ENCODE measurements at regions not wholly inside any gene's neighbourhood (a gene's known extent, or its start where the extent isn't known, plus 50 kb on each side); places are given as distances from the start of the nearest gene placed in this dataset.
A peak's percentile ranks its signal among the peaks of the same experiment; 100 is the strongest.
"Not testable (repeated sequence)": the region's sequence is repeated elsewhere in the genome, so short reads cannot be mapped to it uniquely, and the experiment has no call there.

DNA sequence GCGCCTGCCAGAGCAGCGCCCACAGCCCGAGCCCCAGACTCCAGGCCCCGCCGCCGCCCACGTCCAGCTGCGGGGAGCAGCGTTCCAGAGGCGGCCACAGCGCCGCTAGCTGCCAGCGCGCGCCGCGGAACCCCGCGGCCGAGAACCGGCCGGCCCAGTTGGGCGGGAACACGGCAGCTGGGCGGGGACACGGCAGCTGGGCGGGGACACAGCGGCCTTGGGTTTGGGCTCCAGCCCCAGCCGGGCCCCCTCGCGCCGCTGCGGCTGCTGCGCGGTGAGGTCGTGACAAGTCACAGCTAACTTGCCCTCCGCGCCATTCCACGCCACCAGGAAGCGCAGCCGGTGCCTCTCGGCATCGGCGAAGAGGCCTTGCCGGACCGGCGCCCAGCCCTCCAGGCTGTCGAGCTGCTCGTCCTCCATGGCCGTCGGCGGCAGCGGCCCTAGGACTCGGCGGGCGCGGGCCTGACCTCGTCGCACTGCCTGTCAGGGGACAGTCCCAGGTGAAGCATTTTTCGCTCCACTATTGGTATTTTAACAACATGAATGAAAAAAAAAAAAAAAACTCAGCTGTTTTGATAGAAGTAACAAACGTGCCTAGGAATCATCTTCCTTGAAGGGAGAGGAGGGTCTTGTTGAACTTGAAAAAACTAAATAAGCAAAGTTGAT is 56.6 kb upstream of the GOLGA8N start:
- not testable (repeated sequence) for H3K9me3 ChIP-seq (ENCODE audit: control insufficient read depth, insufficient read depth, low read length); H3K36me3 ChIP-seq (ENCODE audit: control insufficient read depth, insufficient read depth, low read length); DNase-seq (ENCODE audit: low read depth, low spot score); H3K27ac ChIP-seq (ENCODE audit: low read length); H3K27me3 ChIP-seq (ENCODE audit: control insufficient read depth, insufficient read depth, low read length); H3K4me1 ChIP-seq (ENCODE audit: control insufficient read depth, insufficient read depth, low read length)
- no CpG with 5 or more reads among the region's 61 CpGs for WGBS (ENCODE audit: insufficient coverage, insufficient read length)
- peak overlapping the region; percentile 24; the same call in 1 of the 2 replicates for H3K4me3 ChIP-seq (ENCODE audit: low read length)

DNA sequence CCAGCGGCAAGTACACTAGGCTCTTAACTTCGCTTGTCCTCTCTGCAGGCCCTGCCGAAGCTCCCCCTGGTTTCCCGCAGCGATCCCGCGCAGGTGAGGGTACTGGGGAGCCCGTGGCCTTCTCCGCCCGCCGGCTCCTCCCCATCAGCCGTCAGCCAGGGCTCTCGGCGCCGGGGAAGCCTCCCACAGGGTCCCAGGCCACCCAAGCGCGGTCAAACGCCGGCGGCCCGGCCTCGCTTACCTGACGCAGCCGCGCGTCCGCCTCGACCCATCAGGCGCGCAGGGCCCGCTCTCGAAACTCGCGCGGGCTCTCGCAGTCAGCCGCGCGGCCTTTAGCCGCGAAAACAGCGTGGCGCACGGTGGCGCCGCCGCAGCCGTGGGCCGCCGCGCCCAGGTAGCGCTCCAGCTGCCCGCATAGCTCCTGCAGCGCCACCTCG is 57.2 kb upstream of the GOLGA8N start:
- H3K27me3 ChIP-seq (ENCODE audit: control insufficient read depth, insufficient read depth, low read length); DNase-seq (ENCODE audit: low read depth, low spot score); H3K36me3 ChIP-seq (ENCODE audit: control insufficient read depth, insufficient read depth, low read length); H3K9me3 ChIP-seq (ENCODE audit: control insufficient read depth, insufficient read depth, low read length); H3K27ac ChIP-seq (ENCODE audit: low read length); H3K4me3 ChIP-seq (ENCODE audit: low read length); H3K4me1 ChIP-seq (ENCODE audit: control insufficient read depth, insufficient read depth, low read length): not testable (repeated sequence)
- no CpG with 5 or more reads among the region's 55 CpGs for WGBS (ENCODE audit: insufficient coverage, insufficient read length)

DNA sequence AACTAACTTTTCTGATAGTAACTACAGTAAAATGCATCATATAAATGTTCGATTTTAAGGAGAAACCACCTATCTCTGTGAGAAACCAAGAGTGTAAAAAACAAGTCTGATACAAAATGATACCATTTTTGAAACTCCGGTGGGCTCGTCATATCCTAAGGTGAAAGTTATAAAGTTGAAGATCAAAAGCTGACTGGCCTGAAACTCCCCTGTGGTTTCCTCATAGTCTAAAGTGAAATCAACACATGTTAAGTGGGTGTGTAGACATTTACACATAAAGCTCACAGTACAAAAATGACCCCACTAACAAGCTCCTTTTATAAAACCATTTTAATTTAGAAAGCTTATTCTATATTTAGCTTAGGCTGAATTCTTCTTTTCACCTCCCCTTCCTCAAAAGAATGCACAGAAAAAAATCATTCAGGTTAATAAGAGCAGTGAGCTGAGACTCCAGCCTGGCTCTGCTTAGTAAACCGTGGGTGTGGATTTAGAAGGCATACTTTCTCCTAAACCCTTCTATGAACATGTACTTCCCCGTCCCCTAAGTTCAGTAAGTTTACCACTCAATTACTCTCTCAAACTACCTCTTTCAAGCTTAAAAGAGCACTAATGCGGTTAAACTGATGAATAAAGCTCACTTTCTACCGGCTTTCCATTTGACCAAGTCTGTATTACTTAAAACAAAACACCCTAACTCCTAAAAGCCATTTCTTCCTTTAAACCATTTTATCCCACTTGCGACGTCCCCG is 57.9 kb upstream of the GOLGA8N start:
- not testable (repeated sequence) for H3K36me3 ChIP-seq (ENCODE audit: control insufficient read depth, insufficient read depth, low read length); H3K27me3 ChIP-seq (ENCODE audit: control insufficient read depth, insufficient read depth, low read length); H3K9me3 ChIP-seq (ENCODE audit: control insufficient read depth, insufficient read depth, low read length); DNase-seq (ENCODE audit: low read depth, low spot score); H3K4me3 ChIP-seq (ENCODE audit: low read length); H3K27ac ChIP-seq (ENCODE audit: low read length); H3K4me1 ChIP-seq (ENCODE audit: control insufficient read depth, insufficient read depth, low read length)
- no CpG with 5 or more reads among the region's 10 CpGs for WGBS (ENCODE audit: insufficient coverage, insufficient read length)

DNA sequence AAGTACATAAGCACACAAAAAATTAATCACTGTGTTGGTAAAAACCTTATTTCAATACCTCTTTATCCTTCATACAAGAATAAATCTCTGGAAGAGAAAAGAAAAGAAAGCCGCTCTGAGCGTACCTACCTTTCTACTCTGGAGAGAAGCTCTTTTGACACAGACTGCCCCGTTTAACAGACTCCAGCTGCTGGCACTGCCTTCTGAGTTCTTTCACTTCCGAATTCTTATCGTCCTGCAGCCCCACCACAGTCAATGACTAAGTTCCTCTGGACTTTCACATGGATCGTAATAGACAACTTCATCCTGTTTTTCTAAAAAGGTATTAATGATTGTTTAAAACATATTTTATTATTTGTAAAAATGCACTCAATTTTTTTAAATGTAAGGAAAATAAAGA is 67.5 kb upstream of the GOLGA8O start:
- not testable (repeated sequence) for DNase-seq (ENCODE audit: low read depth, low spot score); H3K27me3 ChIP-seq (ENCODE audit: control insufficient read depth, insufficient read depth, low read length); H3K4me3 ChIP-seq (ENCODE audit: low read length); H3K27ac ChIP-seq (ENCODE audit: low read length); H3K9me3 ChIP-seq (ENCODE audit: control insufficient read depth, insufficient read depth, low read length); H3K36me3 ChIP-seq (ENCODE audit: control insufficient read depth, insufficient read depth, low read length); H3K4me1 ChIP-seq (ENCODE audit: control insufficient read depth, insufficient read depth, low read length)
- WGBS (ENCODE audit: insufficient coverage, insufficient read length), result no CpG with 5 or more reads among the region's 6 CpGs

DNA sequence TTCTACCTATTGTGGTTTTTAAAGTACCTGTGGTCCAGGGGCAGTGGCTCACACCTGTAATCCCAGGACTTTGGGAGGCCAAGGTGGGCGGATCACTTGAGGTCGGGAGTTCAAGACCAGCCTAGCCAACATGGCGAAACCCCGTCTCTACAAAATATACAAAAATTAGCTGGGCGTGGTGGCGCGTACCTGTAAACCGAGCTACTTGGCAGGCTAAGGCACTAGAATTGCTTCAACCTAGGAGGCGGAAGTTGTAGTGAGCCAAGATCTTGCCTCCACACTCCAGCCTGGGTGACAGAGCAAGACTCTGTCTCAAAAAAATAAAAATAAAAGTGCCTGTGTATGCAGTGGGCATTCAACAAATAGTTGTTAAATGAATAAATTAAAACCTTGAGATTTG is 67.0 kb upstream of the GOLGA8O start:
- not testable (repeated sequence) for H3K27ac ChIP-seq (ENCODE audit: low read length); H3K4me3 ChIP-seq (ENCODE audit: low read length); H3K9me3 ChIP-seq (ENCODE audit: control insufficient read depth, insufficient read depth, low read length); H3K36me3 ChIP-seq (ENCODE audit: control insufficient read depth, insufficient read depth, low read length); H3K27me3 ChIP-seq (ENCODE audit: control insufficient read depth, insufficient read depth, low read length); DNase-seq (ENCODE audit: low read depth, low spot score); H3K4me1 ChIP-seq (ENCODE audit: control insufficient read depth, insufficient read depth, low read length)
- WGBS (ENCODE audit: insufficient coverage, insufficient read length), result no CpG with 5 or more reads among the region's 9 CpGs

DNA sequence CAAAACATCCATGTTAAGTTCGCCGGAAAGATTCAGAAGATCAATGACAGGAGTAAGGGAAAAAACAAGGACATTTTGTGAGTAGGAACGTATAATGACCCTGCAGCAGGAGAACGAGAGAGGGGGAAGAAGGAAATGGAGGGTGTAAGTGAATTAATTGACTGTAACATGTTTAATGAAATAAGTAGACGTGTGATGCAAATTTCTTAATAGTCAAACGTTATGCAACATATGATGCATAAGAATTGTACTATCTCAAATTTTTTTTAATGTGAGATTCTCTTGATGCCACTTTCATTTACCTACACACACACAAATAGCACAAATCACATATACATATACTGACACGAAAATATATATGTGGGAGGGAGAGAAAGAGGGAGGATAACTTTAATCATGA is 63.5 kb upstream of the GOLGA8O start:
- not testable (repeated sequence) for H3K4me3 ChIP-seq (ENCODE audit: low read length); H3K36me3 ChIP-seq (ENCODE audit: control insufficient read depth, insufficient read depth, low read length); H3K27ac ChIP-seq (ENCODE audit: low read length); DNase-seq (ENCODE audit: low read depth, low spot score); H3K27me3 ChIP-seq (ENCODE audit: control insufficient read depth, insufficient read depth, low read length); H3K4me1 ChIP-seq (ENCODE audit: control insufficient read depth, insufficient read depth, low read length); H3K9me3 ChIP-seq (ENCODE audit: control insufficient read depth, insufficient read depth, low read length)
- WGBS (ENCODE audit: insufficient coverage, insufficient read length), result no CpG with 5 or more reads among the region's 7 CpGs

DNA sequence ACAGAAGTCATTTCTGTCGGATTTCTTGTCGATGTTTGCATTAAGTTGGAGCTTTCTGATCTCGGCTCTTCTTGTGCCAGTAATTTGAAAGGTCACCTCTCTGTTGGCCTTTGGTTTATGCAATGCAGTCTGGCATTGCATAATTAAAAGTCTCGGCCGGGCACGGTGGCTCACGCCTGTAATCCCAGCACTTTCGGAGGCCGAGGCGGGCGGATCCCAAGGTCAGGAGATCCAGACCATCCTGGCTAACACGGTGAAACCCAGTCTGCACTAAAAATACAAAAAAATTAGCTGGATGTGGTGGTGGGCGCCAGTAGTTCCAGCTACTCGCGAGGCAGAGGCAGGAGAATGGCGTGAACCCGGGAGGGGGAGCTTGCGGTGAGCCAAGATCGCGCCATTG is 62.6 kb upstream of the GOLGA8O start:
- not testable (repeated sequence) for H3K27me3 ChIP-seq (ENCODE audit: control insufficient read depth, insufficient read depth, low read length); DNase-seq (ENCODE audit: low read depth, low spot score); H3K27ac ChIP-seq (ENCODE audit: low read length); H3K4me3 ChIP-seq (ENCODE audit: low read length); H3K9me3 ChIP-seq (ENCODE audit: control insufficient read depth, insufficient read depth, low read length); H3K36me3 ChIP-seq (ENCODE audit: control insufficient read depth, insufficient read depth, low read length); H3K4me1 ChIP-seq (ENCODE audit: control insufficient read depth, insufficient read depth, low read length)
- no CpG with 5 or more reads among the region's 20 CpGs for WGBS (ENCODE audit: insufficient coverage, insufficient read length)

DNA sequence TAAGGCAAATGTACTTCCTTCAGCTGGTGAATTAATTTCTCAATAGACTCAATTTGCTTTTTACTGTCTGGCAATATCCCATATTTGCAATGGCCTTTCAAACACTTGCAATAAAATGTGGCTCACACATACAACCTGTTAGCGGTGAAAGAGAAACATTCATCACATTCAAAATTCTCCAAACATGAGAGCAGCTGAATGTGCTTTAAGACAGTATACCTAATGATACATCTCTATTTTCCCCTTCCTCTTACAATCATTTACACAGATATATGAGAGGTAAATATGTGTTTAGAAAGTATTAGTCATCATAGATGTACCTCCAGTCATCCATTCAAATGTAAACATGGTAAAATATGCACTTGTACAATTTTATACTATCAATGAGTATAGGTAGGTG is 61.5 kb upstream of the GOLGA8O start:
- not testable (repeated sequence) for H3K27me3 ChIP-seq (ENCODE audit: control insufficient read depth, insufficient read depth, low read length); H3K27ac ChIP-seq (ENCODE audit: low read length); H3K4me1 ChIP-seq (ENCODE audit: control insufficient read depth, insufficient read depth, low read length); H3K4me3 ChIP-seq (ENCODE audit: low read length); H3K9me3 ChIP-seq (ENCODE audit: control insufficient read depth, insufficient read depth, low read length); DNase-seq (ENCODE audit: low read depth, low spot score); H3K36me3 ChIP-seq (ENCODE audit: control insufficient read depth, insufficient read depth, low read length)
- WGBS (ENCODE audit: insufficient coverage, insufficient read length), result no CpG with 5 or more reads among the region's 1 CpG

DNA sequence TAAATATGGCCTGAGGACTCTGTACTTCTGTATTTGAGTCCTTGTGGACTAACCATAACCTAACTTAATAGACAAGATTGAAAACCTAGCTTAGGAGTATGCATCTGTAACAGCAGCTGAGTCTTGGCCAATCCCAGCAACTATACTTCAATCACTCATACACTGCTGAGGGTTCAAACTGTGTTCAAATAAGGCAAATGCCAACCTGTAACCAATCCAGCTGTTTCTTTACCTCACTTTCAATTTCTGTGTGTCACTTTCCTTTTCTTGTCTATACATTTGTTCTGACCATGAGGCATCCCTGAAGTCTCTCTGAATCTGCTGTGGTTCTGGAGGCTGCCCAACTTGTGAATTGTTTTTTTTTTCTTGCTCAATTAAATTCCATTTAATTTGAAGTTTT is 57.9 kb upstream of the GOLGA8O start:
- not testable (repeated sequence) for H3K27ac ChIP-seq (ENCODE audit: low read length); H3K27me3 ChIP-seq (ENCODE audit: control insufficient read depth, insufficient read depth, low read length); H3K4me1 ChIP-seq (ENCODE audit: control insufficient read depth, insufficient read depth, low read length); H3K4me3 ChIP-seq (ENCODE audit: low read length); H3K36me3 ChIP-seq (ENCODE audit: control insufficient read depth, insufficient read depth, low read length); DNase-seq (ENCODE audit: low read depth, low spot score); H3K9me3 ChIP-seq (ENCODE audit: control insufficient read depth, insufficient read depth, low read length)

DNA sequence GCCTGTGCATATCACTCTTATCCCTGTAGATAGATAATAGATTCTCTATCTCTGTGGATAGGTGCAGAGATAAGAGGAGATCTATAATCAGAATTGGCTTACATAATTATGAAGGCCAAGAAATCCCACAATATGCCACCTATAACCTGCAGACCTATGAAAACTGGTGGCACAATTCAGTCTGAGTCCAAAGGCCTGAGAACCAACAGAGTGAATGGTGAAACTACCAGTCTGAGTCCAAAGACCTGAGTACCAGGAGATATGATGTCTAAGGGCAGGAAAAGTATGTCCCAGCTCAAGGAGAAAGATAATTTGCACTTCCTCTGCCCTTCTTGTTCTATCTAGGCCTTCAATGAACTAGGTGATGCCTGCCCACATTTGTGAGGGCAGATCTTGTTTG is 54.6 kb upstream of the GOLGA8O start:
- H3K27ac ChIP-seq (ENCODE audit: low read length); H3K4me3 ChIP-seq (ENCODE audit: low read length); H3K9me3 ChIP-seq (ENCODE audit: control insufficient read depth, insufficient read depth, low read length); DNase-seq (ENCODE audit: low read depth, low spot score); H3K36me3 ChIP-seq (ENCODE audit: control insufficient read depth, insufficient read depth, low read length); H3K4me1 ChIP-seq (ENCODE audit: control insufficient read depth, insufficient read depth, low read length); H3K27me3 ChIP-seq (ENCODE audit: control insufficient read depth, insufficient read depth, low read length): not testable (repeated sequence)

DNA sequence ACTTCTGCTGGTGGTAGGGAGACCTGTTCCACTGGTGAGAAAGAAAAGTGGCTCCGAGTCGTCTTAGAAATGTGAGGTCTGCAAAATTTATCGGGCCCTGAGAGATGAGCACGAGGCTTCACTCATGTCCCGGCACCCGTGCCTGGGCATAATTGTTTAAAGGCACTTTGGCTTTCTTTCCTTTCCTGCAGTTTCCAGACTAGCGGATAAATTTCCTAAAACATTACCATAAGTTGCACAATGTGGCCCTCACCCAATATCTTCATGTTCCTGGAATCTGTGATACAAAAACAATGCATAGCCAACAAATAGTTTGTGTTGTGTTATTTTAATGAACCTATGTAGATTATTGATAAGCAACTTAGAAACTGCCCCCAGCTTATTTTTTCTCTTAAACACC is 52.6 kb upstream of the GOLGA8O start:
- not testable (repeated sequence) for DNase-seq (ENCODE audit: low read depth, low spot score); H3K4me1 ChIP-seq (ENCODE audit: control insufficient read depth, insufficient read depth, low read length); H3K36me3 ChIP-seq (ENCODE audit: control insufficient read depth, insufficient read depth, low read length); H3K27me3 ChIP-seq (ENCODE audit: control insufficient read depth, insufficient read depth, low read length); H3K27ac ChIP-seq (ENCODE audit: low read length); H3K4me3 ChIP-seq (ENCODE audit: low read length); H3K9me3 ChIP-seq (ENCODE audit: control insufficient read depth, insufficient read depth, low read length)
- no CpG with 5 or more reads among the region's 7 CpGs for WGBS (ENCODE audit: insufficient coverage, insufficient read length)
